Coronary artery (tissue), 2 donors: ENCODE measurements at regions not wholly inside any gene's neighbourhood (a gene's known extent, or its start where the extent isn't known, plus 50 kb on each side); places are given as distances from the start of the nearest gene placed in this dataset.

Source experiments
- DNase-seq: peaks from one replicate; pipeline ENCODE4 v3.0.0-alpha.2; 2017; ENCODE audit warnings: low spot score
- H3K27ac ChIP-seq, 2 donors: fragments of 200-600 bp; sonication (generic); one replicate each; pipeline ENCODE4 v1.5.1; 2016 to 2019
- H3K4me3 ChIP-seq: fragments of 200-600 bp; sonication (generic); 2 replicates; pipeline ENCODE4 v1.5.1; 2016; ENCODE audit warnings: mild to moderate bottlenecking, moderate library complexity
- TF ChIP-seq, protein P1 (sequence below): fragments of 200-600 bp; sonication (generic); IDR thresholded peaks from one replicate; pipeline ENCODE4 v1.5.1; 2019; ENCODE audit warnings: antibody characterized with exemption

DNA sequence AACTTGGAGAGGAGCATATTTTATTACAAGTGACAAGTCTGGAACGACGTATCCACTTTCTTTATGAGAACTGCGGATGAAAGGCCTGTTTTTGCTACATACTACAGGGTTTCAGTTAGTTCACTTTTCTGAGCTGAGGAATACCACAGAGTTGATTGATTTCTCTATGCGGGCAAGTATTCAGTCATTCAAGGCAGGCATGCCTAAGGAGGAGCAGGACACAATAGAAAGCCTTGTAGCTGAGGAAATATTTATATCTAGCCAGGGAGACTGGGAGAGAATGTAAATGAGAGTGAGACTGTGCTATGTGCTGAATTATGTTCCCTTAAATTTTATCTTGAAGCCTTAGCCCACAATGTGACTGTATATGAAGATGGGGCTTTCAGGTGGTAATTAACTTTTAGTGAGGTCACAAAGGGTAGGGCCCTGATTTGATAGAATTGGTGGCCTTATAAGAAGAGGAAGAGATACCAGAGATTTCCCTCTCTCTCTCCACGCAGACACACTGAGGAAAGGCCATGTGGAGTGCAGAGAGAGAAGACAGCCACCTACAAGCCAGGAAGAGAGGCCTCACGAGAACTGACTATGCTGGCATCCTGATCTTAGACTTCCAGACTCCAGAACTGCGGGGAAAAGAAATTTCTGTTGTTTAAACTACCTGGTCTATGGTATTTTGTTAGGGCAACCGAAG lies 459.0 kb upstream of the ATP2B1 start:
- no peak overlapping the region for H3K27ac ChIP-seq
- no peak overlapping the region for H3K4me3 ChIP-seq
- no peak for DNase-seq
- TF ChIP-seq, protein P1, sequence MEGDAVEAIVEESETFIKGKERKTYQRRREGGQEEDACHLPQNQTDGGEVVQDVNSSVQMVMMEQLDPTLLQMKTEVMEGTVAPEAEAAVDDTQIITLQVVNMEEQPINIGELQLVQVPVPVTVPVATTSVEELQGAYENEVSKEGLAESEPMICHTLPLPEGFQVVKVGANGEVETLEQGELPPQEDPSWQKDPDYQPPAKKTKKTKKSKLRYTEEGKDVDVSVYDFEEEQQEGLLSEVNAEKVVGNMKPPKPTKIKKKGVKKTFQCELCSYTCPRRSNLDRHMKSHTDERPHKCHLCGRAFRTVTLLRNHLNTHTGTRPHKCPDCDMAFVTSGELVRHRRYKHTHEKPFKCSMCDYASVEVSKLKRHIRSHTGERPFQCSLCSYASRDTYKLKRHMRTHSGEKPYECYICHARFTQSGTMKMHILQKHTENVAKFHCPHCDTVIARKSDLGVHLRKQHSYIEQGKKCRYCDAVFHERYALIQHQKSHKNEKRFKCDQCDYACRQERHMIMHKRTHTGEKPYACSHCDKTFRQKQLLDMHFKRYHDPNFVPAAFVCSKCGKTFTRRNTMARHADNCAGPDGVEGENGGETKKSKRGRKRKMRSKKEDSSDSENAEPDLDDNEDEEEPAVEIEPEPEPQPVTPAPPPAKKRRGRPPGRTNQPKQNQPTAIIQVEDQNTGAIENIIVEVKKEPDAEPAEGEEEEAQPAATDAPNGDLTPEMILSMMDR, result no peak

DNA sequence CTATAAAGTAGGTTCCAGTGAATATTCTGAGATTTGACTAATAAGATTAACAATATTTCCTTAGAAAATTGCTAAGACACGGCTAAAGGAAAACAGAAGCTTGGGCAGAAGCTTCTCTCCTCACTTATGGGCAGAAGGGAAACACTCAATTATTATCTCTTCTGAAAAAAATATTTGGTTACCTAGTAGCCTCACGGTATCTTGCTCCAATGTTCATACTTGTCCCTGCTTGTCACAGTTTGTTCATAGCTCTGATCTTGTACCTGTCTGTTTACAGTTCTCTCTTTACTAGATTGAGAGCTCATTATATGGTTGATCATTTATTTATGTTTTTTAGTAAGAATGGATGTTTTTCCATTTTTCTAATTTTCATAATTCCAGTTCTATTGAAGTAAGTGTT lies 458.0 kb upstream of the ATP2B1 start:
- Histone ChIP-seq H3K27ac (no peak overlapping the region), H3K4me3 (no peak overlapping the region)
- DNase-seq, result no peak
- TF ChIP-seq, protein P1, result no peak

DNA sequence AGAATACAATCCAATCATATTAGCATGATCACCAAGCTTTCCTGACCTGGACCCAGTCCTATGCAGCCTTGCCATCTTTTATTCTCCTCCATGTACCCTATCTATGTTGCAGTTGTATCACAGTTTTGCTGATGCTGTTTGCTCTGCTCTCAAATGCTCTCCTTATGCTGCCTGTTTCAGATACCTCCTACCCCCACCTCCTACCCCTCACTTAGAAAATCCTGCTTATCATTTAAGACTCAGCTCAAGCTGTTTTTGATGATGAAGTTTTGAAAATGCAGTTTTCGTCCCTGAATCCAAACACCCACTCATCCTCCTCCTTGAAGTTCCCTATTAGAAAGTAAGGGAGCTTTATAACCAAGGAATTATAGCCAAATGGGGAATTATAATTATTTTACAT lies 457.4 kb upstream of the ATP2B1 start:
- Histone ChIP-seq H3K4me3 (no peak overlapping the region), H3K27ac (no peak overlapping the region)
- no peak for DNase-seq
- TF ChIP-seq, protein P1, result no peak

DNA sequence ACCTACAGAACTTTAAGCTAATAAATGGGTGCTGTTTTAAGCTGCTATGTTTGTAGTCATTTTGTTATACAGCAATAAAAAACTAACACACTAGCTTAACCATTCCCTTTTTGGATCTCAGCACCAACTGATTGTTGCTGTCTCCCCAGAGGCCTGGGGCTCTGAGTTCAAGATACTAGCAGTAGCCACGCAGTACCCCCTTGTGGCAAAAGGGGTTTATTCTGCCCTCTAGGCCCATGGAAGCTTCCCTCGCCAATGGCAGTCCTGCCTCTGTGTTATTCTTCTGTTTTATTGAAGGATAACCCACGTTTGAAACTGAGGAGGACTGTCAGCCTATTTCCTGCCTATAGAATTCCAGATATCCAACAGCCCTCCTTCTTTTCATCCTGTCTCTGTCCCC lies 455.3 kb upstream of the ATP2B1 start:
- Histone ChIP-seq H3K27ac (no peak overlapping the region), H3K4me3 (no peak overlapping the region)
- TF ChIP-seq, protein P1, result no peak
- DNase-seq, result no peak

DNA sequence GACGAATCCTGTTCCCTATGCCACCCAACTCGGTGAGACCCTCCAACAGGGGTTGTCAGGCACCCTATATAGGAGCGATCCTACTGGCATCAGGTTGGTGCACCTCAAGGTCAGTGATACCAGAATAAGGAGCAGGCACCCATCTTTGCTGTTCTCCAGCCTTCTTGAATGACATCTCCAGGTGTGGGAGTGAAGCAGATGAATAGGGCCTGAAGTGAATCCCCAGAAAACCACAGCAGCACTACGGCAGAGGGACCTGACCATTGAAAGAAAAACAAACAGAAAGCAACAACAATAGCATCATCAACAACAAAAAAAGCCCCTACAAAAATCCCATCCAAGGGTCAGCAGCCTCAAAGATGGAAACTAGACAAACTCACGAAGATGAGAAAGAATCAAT lies 445.2 kb upstream of the ATP2B1 start:
- DNase-seq, result no peak
- Histone ChIP-seq H3K4me3 (no peak overlapping the region), H3K27ac (no peak overlapping the region)
- TF ChIP-seq, protein P1, result no peak

DNA sequence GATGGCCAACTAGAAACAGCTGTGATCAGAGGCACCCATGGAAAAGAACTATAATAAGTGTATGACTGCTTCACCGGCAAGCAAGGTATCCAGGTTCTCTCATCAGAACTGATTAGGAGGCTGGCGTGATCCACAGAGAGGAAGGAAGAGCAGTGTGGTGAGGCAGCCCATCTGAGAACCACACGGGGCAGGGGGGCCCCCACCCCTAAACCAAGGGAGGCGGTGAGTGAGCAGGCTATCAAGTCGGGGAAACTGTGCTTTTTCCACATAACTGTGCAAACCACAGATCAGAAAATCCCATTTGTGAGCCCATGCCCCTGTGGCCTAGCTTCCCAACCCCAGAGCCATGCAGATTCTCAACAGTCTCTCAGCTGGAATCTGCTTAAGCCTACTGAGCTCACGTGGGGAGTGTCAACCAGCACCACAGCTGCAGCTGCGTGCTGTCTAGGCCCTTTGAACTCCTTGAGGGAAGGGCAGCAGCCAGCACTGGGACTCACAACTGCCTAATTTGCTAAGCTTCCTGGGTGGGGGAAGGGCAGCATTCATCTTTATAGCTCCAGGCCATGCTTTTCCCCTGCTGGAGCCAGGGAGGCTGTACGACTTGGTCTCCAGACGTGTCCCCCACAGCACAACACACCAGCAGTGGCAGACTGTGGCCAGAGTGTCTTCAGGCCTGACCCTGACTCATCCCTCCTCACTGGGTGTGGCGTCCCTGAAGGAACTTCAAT lies 444.4 kb upstream of the ATP2B1 start:
- no peak overlapping the region for H3K27ac ChIP-seq
- no peak for DNase-seq
- TF ChIP-seq, protein P1, result no peak
- no peak overlapping the region for H3K4me3 ChIP-seq

DNA sequence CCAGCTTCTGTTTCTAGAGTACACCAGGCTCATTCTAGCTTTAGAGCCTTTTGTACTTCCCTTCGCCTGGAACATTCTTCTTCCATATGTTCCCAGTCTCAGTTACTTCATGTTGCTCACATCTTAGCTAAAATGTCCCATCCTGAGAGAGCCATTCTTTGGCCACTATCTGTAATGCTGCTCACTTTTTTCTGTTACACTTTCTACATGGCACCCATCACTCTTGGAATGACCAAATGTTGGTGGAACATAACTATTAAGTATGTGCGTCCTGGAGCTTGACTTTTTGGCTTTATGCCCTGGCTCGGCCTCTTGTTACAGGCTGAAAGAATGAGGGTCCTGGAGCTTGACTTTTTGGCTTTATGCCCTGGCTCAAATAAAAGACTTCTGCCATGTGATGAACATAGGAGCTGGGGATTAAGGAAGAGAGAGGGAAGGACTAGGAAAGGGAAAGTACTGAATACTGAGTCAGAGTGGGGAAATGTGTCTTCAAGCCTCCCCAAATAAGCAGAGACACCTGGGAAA lies 442.9 kb upstream of the ATP2B1 start:
- H3K4me3 ChIP-seq, result no peak overlapping the region
- TF ChIP-seq, protein P1, result no peak
- H3K27ac ChIP-seq, result no peak overlapping the region
- DNase-seq, result no peak
